ENCODE measurements at regions not wholly inside any gene's neighbourhood (a gene's known extent, or its start where the extent isn't known, plus 50 kb on each side); places are given as distances from the start of the nearest gene placed in this dataset.

GRCh38 chr5:109246841-109247592 is 162.8 kb downstream of the PJA2 start:
- Histone ChIP-seq H3K4me3 (ENCODE audit: low read depth, low read length) (no peak overlapping the region), H3K9me3 (ENCODE audit: control insufficient read depth, insufficient read depth, low read depth, low read length) (no peaks in the 10 kb centered on the region), H3K36me3 (ENCODE audit: control insufficient read depth in 2 of 2, insufficient read depth in 1 of 2, low read length in 2 of 2) (no peaks in the 10 kb centered on the region), H3K4me1 (ENCODE audit: control insufficient read depth, insufficient read depth, low read length) (no peaks in the 10 kb centered on the region), H3K27ac (ENCODE audit: extremely low read depth, low read depth, low read length) (no peak overlapping the region)
- ChIA-PET CTCF (no interaction called here), POLR2A (no interaction called here)
- TF ChIP-seq BCL11B (tag by site-specific recombination; IDR thresholded peaks at IDR 0.05; ENCODE audit: low read depth) (no peak), ZNF792 (tag by site-specific recombination; IDR thresholded peaks at IDR 0.05) (no peak), ZNF791 (tag by site-specific recombination; IDR thresholded peaks at IDR 0.05) (no peak), GLI2 (tag by site-specific recombination; IDR thresholded peaks at IDR 0.05; ENCODE audit: borderline replicate concordance, low read depth) (no peak), ZNF148 (tag by site-specific recombination; IDR thresholded peaks at IDR 0.05; ENCODE audit: borderline replicate concordance) (no peak), ZNF473 (tag by site-specific recombination; IDR thresholded peaks at IDR 0.05) (no peak), GLIS2 (tag by site-specific recombination; IDR thresholded peaks at IDR 0.05) (no peak), ZNF610 (tag by site-specific recombination; IDR thresholded peaks at IDR 0.05; ENCODE audit: borderline replicate concordance) (no peak), ZNF488 (tag by site-specific recombination; IDR thresholded peaks at IDR 0.05) (no peak), ZSCAN30 (tag by site-specific recombination; IDR thresholded peaks at IDR 0.05) (no peak), ZNF830 (tag by site-specific recombination; IDR thresholded peaks at IDR 0.05; ENCODE audit: low read depth) (no peak), ZNF26 (tag by site-specific recombination; IDR thresholded peaks at IDR 0.05) (no peak), ZNF175 (tag by site-specific recombination; IDR thresholded peaks at IDR 0.05) (no peak), GLI4 (tag by site-specific recombination; IDR thresholded peaks at IDR 0.05) (no peak), FEZF1 (tag by site-specific recombination; IDR thresholded peaks at IDR 0.05) (no peak)

Measured in HEK293 (cell line).